Esophagus squamous epithelium (tissue), 5 donors: ENCODE measurements at regions not wholly inside any gene's neighbourhood (a gene's known extent, or its start where the extent isn't known, plus 50 kb on each side); places are given as distances from the start of the nearest gene placed in this dataset.
"Not testable (repeated sequence)": the region's sequence is repeated elsewhere in the genome, so short reads cannot be mapped to it uniquely, and the experiment has no call there.

Experiments
- DNase-seq: peaks from one replicate; lab custom pipeline; 2025; lab: John Stamatoyannopoulos, UW
- H3K27ac ChIP-seq, 4 donors: fragments of 200-600 bp; sonication (generic); one replicate each; pipeline ENCODE4 v1.5.1; 2016 to 2019; ENCODE audit warnings: mild to moderate bottlenecking in 1 of 4
- H3K27me3 ChIP-seq, 4 donors: fragments of 200-600 bp; sonication (generic); 1 replicate in 3 of 4; 2 replicates in 1 of 4; pipeline versions ENCODE4 v1.5.1 to v1.6.0; 2017 to 2021; ENCODE audit warnings: antibody characterized with exemption in 1 of 4
- H3K36me3 ChIP-seq, 3 donors: fragments of 200-600 bp; sonication (generic); one replicate each; pipeline ENCODE4 v1.5.1; 2016 to 2019
- H3K4me1 ChIP-seq, 3 donors: fragments of 200-600 bp; sonication (generic); one replicate each; pipeline ENCODE4 v1.5.1; 2017 to 2019
- H3K4me3 ChIP-seq, 4 donors: fragments of 200-600 bp; sonication (generic); 1 replicate in 3 of 4; 2 replicates in 1 of 4; pipeline ENCODE4 v1.5.1; 2016 to 2019; ENCODE audit warnings: mild to moderate bottlenecking in 2 of 4, moderate library complexity in 1 of 4
- H3K9me3 ChIP-seq, 3 donors: fragments of 200-600 bp; sonication (generic); one replicate each; pipeline ENCODE4 v1.5.1; 2016 to 2019
- POLR2A ChIP-seq, 4 donors: fragments of 450-650 bp; IDR thresholded peaks; one replicate each; pipeline ENCODE4 v1.6.1; 2017; ENCODE audit warnings: antibody characterized with exemption in 4 of 4, mild to moderate bottlenecking in 4 of 4, moderate library complexity in 3 of 4
- WGBS, 2 donors: methylation state at CpG; one replicate each; pipeline ENCODE4 v1.1.5; 2018; 5-methylcytosine and 5-hydroxymethylcytosine counted together
- intact Hi-C: fragments of 100-400 bp; cut with DNase I; formaldehyde crosslinking; loops from one replicate; pipeline ENCODE4 v1.15.0; 2022
- TF ChIP-seq, protein P1 (sequence below), 6 experiments: fragments of 450-650 bp in 4 of 6; fragments of 200-600 bp in 2 of 6; sonication (generic) in 2 of 6; IDR thresholded peaks; one replicate each; pipeline ENCODE4 v1.5.1; 2016 to 2019; ENCODE audit warnings: antibody characterized with exemption in 6 of 6, mild to moderate bottlenecking in 4 of 6, moderate library complexity in 4 of 6
- donor health status: DM: yes; HTN: yes; CAD: no.

DNA sequence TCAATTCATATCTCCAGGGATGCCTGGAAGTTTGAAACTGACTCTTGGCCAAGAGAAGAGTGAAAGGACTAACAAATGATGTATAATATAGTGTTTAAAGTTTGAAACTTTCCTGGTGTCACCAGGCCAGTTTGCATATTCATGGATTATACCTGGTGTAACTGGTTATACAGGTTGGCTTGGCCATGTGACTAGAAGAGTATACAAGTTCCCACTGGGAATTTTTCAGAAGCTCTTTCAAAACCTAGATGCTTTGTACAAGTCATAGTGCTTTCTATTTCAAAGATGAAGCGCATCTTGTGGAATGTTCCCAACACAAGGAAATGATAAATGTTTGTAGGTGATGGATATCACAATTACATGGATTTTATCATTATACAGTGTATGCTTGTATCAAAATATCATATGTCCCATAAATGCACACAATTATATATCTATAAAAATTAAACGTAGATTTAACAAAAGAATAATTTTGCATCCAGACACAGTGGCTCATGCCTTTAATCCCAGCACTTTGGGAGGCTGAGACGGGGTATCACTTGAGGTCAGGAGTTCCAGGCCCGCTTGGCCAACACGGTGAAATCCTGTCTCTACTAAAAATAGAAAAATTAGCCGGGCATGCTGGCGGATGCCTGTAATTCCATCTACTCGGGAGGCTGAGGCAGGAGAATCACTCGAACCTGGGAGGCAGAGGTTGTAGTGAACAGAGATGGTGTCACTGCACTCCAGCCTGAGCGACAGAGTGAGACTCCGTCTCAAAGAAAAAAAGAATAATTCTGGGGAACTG lies 1420.2 kb downstream of the GRIK2 start:
- TF ChIP-seq, protein P1, sequence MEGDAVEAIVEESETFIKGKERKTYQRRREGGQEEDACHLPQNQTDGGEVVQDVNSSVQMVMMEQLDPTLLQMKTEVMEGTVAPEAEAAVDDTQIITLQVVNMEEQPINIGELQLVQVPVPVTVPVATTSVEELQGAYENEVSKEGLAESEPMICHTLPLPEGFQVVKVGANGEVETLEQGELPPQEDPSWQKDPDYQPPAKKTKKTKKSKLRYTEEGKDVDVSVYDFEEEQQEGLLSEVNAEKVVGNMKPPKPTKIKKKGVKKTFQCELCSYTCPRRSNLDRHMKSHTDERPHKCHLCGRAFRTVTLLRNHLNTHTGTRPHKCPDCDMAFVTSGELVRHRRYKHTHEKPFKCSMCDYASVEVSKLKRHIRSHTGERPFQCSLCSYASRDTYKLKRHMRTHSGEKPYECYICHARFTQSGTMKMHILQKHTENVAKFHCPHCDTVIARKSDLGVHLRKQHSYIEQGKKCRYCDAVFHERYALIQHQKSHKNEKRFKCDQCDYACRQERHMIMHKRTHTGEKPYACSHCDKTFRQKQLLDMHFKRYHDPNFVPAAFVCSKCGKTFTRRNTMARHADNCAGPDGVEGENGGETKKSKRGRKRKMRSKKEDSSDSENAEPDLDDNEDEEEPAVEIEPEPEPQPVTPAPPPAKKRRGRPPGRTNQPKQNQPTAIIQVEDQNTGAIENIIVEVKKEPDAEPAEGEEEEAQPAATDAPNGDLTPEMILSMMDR (IDR thresholded peaks at IDR 0.05) = no peak
- TF ChIP-seq POLR2A (IDR thresholded peaks at IDR 0.05) = no peak
- WGBS, 2 donors = 79 to 82% methylated on average over 11 of the region's 11 CpGs
- no peak overlapping the region for H3K27ac ChIP-seq
- DNase-seq = no peak
- intact Hi-C loops = no loop called here
- H3K27me3 ChIP-seq = no peaks in the 10 kb centered on the region
- H3K4me3 ChIP-seq = no peak overlapping the region
- H3K9me3 ChIP-seq = no peaks in the 10 kb centered on the region
- H3K36me3 ChIP-seq = no peaks in the 10 kb centered on the region
- no peaks in the 10 kb centered on the region for H3K4me1 ChIP-seq

DNA sequence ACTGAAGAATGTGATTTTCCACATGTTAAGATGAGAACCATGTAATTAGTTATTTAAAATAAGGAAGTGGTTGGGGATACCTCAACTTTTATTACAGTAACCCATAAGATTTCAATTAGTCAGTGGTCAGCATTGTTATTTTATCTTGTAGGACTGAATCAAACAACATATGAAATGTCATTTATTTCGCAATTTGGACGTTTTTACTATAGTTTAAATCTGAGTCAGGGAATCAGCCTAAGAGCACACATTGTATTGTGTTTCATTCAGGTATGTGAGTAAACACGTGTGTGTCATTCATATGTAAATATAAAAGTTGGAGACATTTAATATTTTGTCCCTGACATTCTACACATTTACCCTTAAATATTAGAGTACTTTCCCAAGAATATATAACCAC lies 1418.7 kb downstream of the GRIK2 start:
- WGBS, 2 donors = 29 to 55% methylated on average over 3 of the region's 3 CpGs
- TF ChIP-seq, protein P1 (IDR thresholded peaks at IDR 0.05) = no peak
- TF ChIP-seq POLR2A (IDR thresholded peaks at IDR 0.05) = no peak
- Histone ChIP-seq H3K4me1 (no peaks in the 10 kb centered on the region), H3K27me3 (no peaks in the 10 kb centered on the region), H3K36me3 (no peaks in the 10 kb centered on the region), H3K27ac (no peak overlapping the region), H3K9me3 (no peaks in the 10 kb centered on the region), H3K4me3 (no peak overlapping the region)
- no peak for DNase-seq
- intact Hi-C loops = no loop called here

DNA sequence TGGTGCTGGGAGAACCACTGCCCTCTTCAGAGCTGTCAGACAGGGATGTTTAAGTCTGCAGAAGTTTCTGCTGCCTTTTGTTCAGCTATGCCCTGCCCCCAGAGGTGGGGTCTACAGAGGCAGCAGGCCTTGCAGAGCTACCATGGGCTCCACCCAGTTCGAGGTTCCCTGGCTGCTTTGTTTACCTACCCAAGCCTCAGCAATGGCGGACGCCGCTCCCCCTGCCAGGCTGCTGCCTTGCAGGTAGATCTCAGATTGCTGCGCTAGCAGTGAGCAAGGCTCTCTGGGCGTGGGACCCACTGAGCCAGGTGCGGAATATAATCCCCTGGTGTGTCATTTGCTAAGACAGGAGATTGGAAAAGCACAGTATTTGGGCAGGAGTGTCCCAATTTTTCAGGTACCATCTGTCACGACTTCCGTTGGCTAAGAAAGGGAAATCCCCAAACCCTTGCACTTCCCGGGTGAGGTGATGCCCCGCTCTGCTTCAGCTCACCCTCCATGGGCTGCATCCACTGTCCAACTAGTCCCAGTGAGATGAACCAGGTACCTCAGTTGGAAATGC lies 1415.5 kb downstream of the GRIK2 start:
- H3K9me3 ChIP-seq, H3K36me3 ChIP-seq, H3K27ac ChIP-seq, intact Hi-C loops, H3K4me3 ChIP-seq, H3K27me3 ChIP-seq, DNase-seq, H3K4me1 ChIP-seq: not testable (repeated sequence)
- WGBS, 2 donors = 64 to 86% methylated on average over 4 to 9 of the region's 11 CpGs

DNA sequence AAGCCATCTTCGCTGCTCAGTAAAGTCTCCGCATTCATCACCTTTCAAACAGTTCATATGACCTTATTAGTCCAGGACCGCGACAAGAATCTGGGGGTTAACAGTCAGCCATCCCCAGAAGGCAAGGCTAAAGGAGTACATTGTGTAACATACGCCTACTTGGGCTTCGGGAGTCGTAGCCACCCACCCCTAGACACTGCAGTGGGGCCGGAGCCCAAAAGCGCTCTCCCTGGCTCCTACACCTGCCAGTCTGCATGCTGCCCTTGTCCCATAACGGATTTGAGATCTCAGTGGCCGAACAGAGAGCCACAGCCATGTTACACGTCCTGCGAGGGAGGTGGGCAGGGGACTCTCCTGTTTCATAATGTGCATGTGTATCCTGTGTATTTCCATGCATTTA lies 1405.5 kb downstream of the GRIK2 start:
- TF ChIP-seq, protein P1 (IDR thresholded peaks at IDR 0.05) = no peak
- TF ChIP-seq POLR2A (IDR thresholded peaks at IDR 0.05) = no peak
- intact Hi-C loops = no loop called here
- 69 to 80% methylated on average over 10 to 13 of the region's 13 CpGs for WGBS, 2 donors
- H3K27ac ChIP-seq = no peak overlapping the region
- DNase-seq = no peak
- no peaks in the 10 kb centered on the region for H3K4me1 ChIP-seq
- H3K9me3 ChIP-seq = no peaks in the 10 kb centered on the region
- no peaks in the 10 kb centered on the region for H3K27me3 ChIP-seq
- H3K4me3 ChIP-seq = no peak overlapping the region
- no peaks in the 10 kb centered on the region for H3K36me3 ChIP-seq

DNA sequence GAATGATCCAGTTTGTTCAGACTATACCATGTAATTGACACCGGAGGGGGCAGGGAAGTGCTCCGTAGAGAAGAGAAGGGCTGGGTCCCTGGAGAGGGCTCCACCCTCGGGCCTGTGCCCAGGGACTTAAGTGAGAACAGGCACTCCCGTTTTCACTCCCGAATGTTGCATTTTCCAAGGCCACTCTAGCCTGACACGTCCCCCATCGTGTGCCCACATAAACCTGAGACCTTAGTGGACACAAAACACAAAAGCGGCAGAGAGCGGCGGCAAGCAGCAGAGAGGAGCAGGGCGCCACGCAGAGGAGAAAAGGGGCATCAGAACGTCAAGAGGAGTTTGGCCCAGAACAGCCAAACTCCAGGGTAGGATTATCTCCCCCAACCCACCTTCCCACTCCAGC lies 1405.1 kb downstream of the GRIK2 start:
- no peaks in the 10 kb centered on the region for H3K27me3 ChIP-seq
- no peaks in the 10 kb centered on the region for H3K9me3 ChIP-seq
- no peak overlapping the region for H3K4me3 ChIP-seq
- 7 to 30% methylated on average over 8 to 12 of the region's 13 CpGs for WGBS, 2 donors
- H3K4me1 ChIP-seq = no peaks in the 10 kb centered on the region
- H3K36me3 ChIP-seq = no peaks in the 10 kb centered on the region
- DNase-seq = no peak
- H3K27ac ChIP-seq = no peak overlapping the region
- intact Hi-C loops = no loop called here
- TF ChIP-seq POLR2A (IDR thresholded peaks at IDR 0.05) = no peak
- TF ChIP-seq, protein P1 (IDR thresholded peaks at IDR 0.05) = no peak
